SJSA1 (cell line): ENCODE measurements at regions not wholly inside any gene's neighbourhood (a gene's known extent, or its start where the extent isn't known, plus 50 kb on each side); places are given as distances from the start of the nearest gene placed in this dataset.

Source experiments
- DNase-seq, 2 experiments: peaks; one replicate each; pipeline ENCODE4 v3.0.0-alpha.2; 2015 to 2020; ENCODE audit warnings: low spot score in 2 of 2, low read depth in 1 of 2
- H3K27ac ChIP-seq: fragments of 250-450 bp; sonication (Bioruptor Pico); 2 replicates; pipeline ENCODE4 v1.5.1; 2020; ENCODE audit warnings: mild to moderate bottlenecking, moderate library complexity
- H3K27me3 ChIP-seq: fragments of 250-450 bp; sonication (Bioruptor Pico); replicated peaks from 2 replicates; pipeline ENCODE4 v1.5.1; 2020; ENCODE audit warnings: mild to moderate bottlenecking, moderate library complexity
- H3K36me3 ChIP-seq: fragments of 250-450 bp; sonication (Bioruptor Pico); 2 replicates; pipeline ENCODE4 v1.5.1; 2020; ENCODE audit warnings: mild to moderate bottlenecking
- H3K4me1 ChIP-seq: fragments of 250-450 bp; sonication (Bioruptor Pico); replicated peaks from 2 replicates; pipeline ENCODE4 v1.6.1; 2021; ENCODE audit warnings: mild to moderate bottlenecking
- H3K4me3 ChIP-seq: fragments of 250-450 bp; sonication (Bioruptor Pico); 2 replicates; pipeline ENCODE4 v1.5.1; 2020; ENCODE audit warnings: mild to moderate bottlenecking
- H3K9me3 ChIP-seq: fragments of 250-450 bp; sonication (Bioruptor Pico); replicated peaks from 2 replicates; pipeline ENCODE4 v1.5.1; 2020; ENCODE audit warnings: mild to moderate bottlenecking

DNA sequence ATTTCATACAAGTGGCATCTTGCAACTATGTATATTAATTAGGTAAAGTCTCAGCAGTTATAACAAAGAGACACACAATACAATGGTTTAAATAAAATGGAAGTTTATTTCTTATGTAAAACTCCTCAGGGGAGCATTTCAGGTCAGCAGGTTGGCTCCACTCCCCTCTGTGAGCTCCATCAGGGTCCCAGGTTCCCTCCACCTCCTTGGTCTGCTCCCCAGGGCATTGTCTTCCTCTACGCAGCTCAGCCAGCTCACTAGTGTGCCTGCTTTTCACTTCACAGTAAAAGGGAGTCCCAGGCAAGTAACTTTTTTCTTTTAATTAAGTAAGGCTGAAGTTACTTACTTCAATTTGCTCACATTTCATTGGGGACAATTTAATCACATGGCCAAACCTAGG lies 135.3 kb upstream of the FNDC3A start:
- Histone ChIP-seq H3K27me3 (no peaks in the 10 kb centered on the region), H3K4me1 (peaks cover 15% of the 10 kb centered on the region), H3K27ac (no peak overlapping the region), H3K4me3 (no peak overlapping the region), H3K9me3 (no peaks in the 10 kb centered on the region), H3K36me3 (no peaks in the 10 kb centered on the region)
- DNase-seq = no peak

- H3K4me1 ChIP-seq = peaks cover 15% of the 10 kb centered on the region
- H3K4me3 ChIP-seq = no peak overlapping the region
- no peaks in the 10 kb centered on the region for H3K27me3 ChIP-seq
- no peaks in the 10 kb centered on the region for H3K9me3 ChIP-seq
- DNase-seq = no peak
- no peak overlapping the region for H3K27ac ChIP-seq
- no peaks in the 10 kb centered on the region for H3K36me3 ChIP-seq
These were observed 133.4 kb upstream of the FNDC3A start for GRCh38 chr13:48842316-48842715.

- DNase-seq = no peak
- Histone ChIP-seq H3K27me3 (no peaks in the 10 kb centered on the region), H3K36me3 (no peaks in the 10 kb centered on the region), H3K4me3 (no peak overlapping the region), H3K9me3 (no peaks in the 10 kb centered on the region), H3K27ac (no peak overlapping the region), H3K4me1 (peaks cover 4% of the 10 kb centered on the region)
These were observed 131.9 kb upstream of the FNDC3A start for GRCh38 chr13:48843630-48844380.

DNA sequence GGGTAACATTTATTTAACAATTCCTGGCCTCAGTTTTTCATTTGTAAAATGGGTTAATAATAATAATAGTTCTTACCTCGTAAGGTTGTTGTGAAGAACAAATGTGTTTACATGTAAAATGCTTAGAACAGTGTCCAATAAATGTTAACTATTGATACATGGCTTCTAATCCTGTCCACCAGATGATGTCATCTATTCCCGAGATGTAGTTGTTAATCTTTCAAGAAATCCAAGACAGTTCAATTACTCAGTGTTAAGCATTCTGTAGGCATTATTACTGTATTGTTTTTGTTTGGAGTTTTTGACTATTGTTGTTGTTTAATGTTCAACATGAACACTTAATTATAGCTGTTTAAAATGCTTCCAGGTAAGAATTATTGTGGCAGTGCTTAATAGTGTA lies 131.0 kb upstream of the FNDC3A start:
- Histone ChIP-seq H3K9me3 (no peaks in the 10 kb centered on the region), H3K27ac (no peak overlapping the region), H3K4me1 (no peaks in the 10 kb centered on the region), H3K36me3 (no peaks in the 10 kb centered on the region), H3K4me3 (no peak overlapping the region), H3K27me3 (no peaks in the 10 kb centered on the region)
- DNase-seq = no peak

DNA sequence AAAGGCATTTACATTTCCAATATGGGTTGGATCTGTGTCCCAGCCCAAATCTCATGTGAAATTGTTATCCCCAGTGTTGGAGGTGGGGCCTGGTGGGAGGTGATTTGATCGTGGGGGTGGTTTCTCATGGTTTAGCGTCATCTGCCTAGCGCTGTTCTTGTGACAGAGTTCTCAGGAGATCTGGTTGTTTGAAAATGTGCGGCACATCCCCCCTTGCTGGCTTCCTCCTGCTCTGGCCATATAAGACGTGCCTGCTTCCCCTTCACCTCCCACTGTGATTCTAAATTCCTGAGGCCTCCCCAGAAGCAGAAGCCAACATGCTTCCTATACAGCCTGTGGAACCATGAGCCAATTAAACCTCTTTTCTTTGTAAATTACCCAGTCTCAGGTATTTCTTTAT lies 126.2 kb upstream of the FNDC3A start:
- Histone ChIP-seq H3K4me3 (no peak overlapping the region), H3K9me3 (no peaks in the 10 kb centered on the region), H3K4me1 (no peaks in the 10 kb centered on the region; the same call in 1 of the 2 replicates), H3K27ac (no peak overlapping the region), H3K27me3 (no peaks in the 10 kb centered on the region), H3K36me3 (no peaks in the 10 kb centered on the region)
- no peak for DNase-seq

DNA sequence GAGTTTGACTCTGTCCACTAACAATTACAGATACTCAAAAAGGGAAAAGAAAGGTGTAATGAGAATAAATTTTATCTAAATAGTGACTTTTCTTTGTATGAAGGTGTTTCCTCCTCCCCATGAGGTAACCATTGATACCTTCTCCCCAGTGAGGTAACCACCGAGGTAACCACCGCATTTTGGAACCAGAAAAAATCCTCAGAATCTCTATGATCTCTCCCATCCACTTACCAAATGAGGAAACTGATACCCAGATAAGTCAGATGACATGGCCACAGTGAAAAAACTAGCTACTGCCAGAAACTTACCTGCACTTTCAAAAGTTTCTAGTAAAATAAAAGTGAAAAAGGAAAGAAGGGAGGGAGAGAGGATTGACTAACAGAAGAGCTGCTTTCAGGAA lies 124.0 kb upstream of the FNDC3A start:
- no peak for DNase-seq
- no peak overlapping the region for H3K4me3 ChIP-seq
- no peaks in the 10 kb centered on the region for H3K36me3 ChIP-seq
- H3K4me1 ChIP-seq = no peaks in the 10 kb centered on the region; the same call in 1 of the 2 replicates
- no peaks in the 10 kb centered on the region for H3K27me3 ChIP-seq
- H3K27ac ChIP-seq = no peak overlapping the region
- no peaks in the 10 kb centered on the region for H3K9me3 ChIP-seq

DNA sequence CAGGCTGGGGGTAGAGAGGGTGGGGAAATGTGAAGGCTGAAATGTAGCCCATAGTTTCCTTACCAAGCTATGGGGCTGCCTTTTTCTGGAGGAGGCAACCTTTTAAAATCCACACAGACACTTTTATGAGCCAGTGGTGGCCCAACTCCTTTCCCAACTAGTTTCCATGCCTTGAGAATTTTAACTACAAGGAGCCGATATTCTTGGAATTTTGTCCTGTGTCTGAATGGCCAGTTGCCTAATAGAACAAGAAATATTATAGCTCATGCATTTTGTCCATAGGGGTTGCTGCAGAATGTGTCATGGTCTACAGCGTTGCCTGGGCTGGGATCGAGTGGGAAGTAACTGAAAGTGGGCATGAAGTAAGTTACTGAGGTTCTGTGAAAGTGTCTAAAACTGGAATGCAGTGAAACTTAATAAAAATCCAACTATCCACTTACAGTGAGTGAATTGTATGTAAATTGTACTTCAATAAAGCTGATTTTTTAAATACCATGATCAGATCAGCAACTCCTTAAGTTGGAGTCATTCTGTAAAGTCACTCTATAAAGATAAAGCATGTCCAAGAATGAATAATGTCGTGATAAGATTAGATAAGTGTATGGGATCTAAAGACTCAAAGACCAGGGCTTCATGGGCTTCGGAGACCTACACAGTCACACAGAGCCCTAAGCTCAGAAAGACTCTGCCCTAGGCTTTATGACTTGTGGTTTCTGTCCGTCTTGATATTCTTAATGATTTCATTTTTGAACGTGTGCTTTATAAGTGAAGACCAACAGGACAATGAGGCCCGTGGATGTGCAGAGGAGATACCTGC lies 122.6 kb upstream of the FNDC3A start:
- DNase-seq = no peak
- no peaks in the 10 kb centered on the region; the same call in 1 of the 2 replicates for H3K4me1 ChIP-seq
- no peaks in the 10 kb centered on the region for H3K36me3 ChIP-seq
- no peak overlapping the region for H3K4me3 ChIP-seq
- no peak overlapping the region for H3K27ac ChIP-seq
- H3K27me3 ChIP-seq = no peaks in the 10 kb centered on the region
- no peaks in the 10 kb centered on the region for H3K9me3 ChIP-seq

- no peaks in the 10 kb centered on the region for H3K27me3 ChIP-seq
- H3K36me3 ChIP-seq = no peaks in the 10 kb centered on the region
- no peak overlapping the region for H3K27ac ChIP-seq
- no peak overlapping the region for H3K4me3 ChIP-seq
- peak in 1 of 2 experiments; percentile 20 for DNase-seq
- H3K9me3 ChIP-seq = no peaks in the 10 kb centered on the region
- no peaks in the 10 kb centered on the region; the same call in 1 of the 2 replicates for H3K4me1 ChIP-seq
These were observed 122.0 kb upstream of the FNDC3A start for GRCh38 chr13:48853728-48854102.

GRCh38 chr13:48857576-48857975 lies 118.1 kb upstream of the FNDC3A start:
- no peak overlapping the region for H3K4me3 ChIP-seq

GRCh38 chr13:48858122-48858902 lies 117.4 kb upstream of the FNDC3A start:
- H3K36me3 ChIP-seq = no peaks in the 10 kb centered on the region
- H3K9me3 ChIP-seq = no peaks in the 10 kb centered on the region
- no peak overlapping the region for H3K27ac ChIP-seq
- no peaks in the 10 kb centered on the region for H3K27me3 ChIP-seq
- no peak for DNase-seq
- H3K4me3 ChIP-seq = no peak overlapping the region
- H3K4me1 ChIP-seq = no peaks in the 10 kb centered on the region; the same call in 1 of the 2 replicates

More at GRCh38 chr13:48857576-48857975, 118.1 kb upstream of the FNDC3A start:
- H3K27me3 ChIP-seq = no peaks in the 10 kb centered on the region
- no peaks in the 10 kb centered on the region for H3K9me3 ChIP-seq
- no peaks in the 10 kb centered on the region for H3K36me3 ChIP-seq
- no peaks in the 10 kb centered on the region; the same call in 1 of the 2 replicates for H3K4me1 ChIP-seq
- no peak for DNase-seq
- no peak overlapping the region for H3K27ac ChIP-seq

GRCh38 chr13:48859272-48860105 lies 116.2 kb upstream of the FNDC3A start:
- no peak for DNase-seq
- Histone ChIP-seq H3K9me3 (no peaks in the 10 kb centered on the region), H3K4me1 (no peaks in the 10 kb centered on the region), H3K27me3 (no peaks in the 10 kb centered on the region), H3K36me3 (no peaks in the 10 kb centered on the region), H3K27ac (no peak overlapping the region), H3K4me3 (no peak overlapping the region)

- no peak for DNase-seq
- H3K9me3 ChIP-seq = no peaks in the 10 kb centered on the region
- no peaks in the 10 kb centered on the region for H3K36me3 ChIP-seq
- H3K27me3 ChIP-seq = no peaks in the 10 kb centered on the region
- H3K4me1 ChIP-seq = no peaks in the 10 kb centered on the region
- no peak overlapping the region for H3K27ac ChIP-seq
- no peak overlapping the region for H3K4me3 ChIP-seq
These were observed 115.3 kb upstream of the FNDC3A start for GRCh38 chr13:48860364-48860763.

GRCh38 chr13:48862572-48862971 lies 113.1 kb upstream of the FNDC3A start:
- no peak overlapping the region for H3K27ac ChIP-seq
- no peaks in the 10 kb centered on the region for H3K9me3 ChIP-seq
- H3K4me1 ChIP-seq = no peaks in the 10 kb centered on the region
- H3K27me3 ChIP-seq = no peaks in the 10 kb centered on the region
- H3K4me3 ChIP-seq = no peak overlapping the region
- no peaks in the 10 kb centered on the region for H3K36me3 ChIP-seq
- DNase-seq = no peak
